ENCODE measurements at regions not wholly inside any gene's neighbourhood (a gene's known extent, or its start where the extent isn't known, plus 50 kb on each side); places are given as distances from the start of the nearest gene placed in this dataset.

- Mint-ChIP-seq H3K4me3 (peak overlapping the region; percentile 49), H3K4me1 (ENCODE audit: low read depth) (peaks cover 86% of the 10 kb centered on the region), H3K9me3 (no peaks in the 10 kb centered on the region), H3K36me3 (ENCODE audit: low read depth) (peaks cover 17% of the 10 kb centered on the region), H3K27me3 (ENCODE audit: insufficient read depth) (no peaks in the 10 kb centered on the region; the same call in 1 of the 2 replicates), H3K27ac (peak overlapping the region; percentile 83)
- TF ChIP-seq CTCF (IDR thresholded peaks at IDR 0.05), result no peak
- peak; percentile 38 for DNase-seq
Observed at GRCh38 chr3:170751899-170752293, 118.1 kb downstream of the RPL22L1 start.

- no peaks in the 10 kb centered on the region; the same call in 1 of the 2 replicates for H3K27me3 Mint-ChIP-seq (ENCODE audit: insufficient read depth)
Observed at GRCh38 chr3:170751083-170751898, 118.7 kb downstream of the RPL22L1 start.

GRCh38 chr3:170750478-170750830, 119.5 kb downstream of the RPL22L1 start:
- no peaks in the 10 kb centered on the region; the same call in 1 of the 2 replicates for H3K27me3 Mint-ChIP-seq (ENCODE audit: insufficient read depth)
- no peak for DNase-seq
- H3K27ac Mint-ChIP-seq, result peak overlapping the region; percentile 83
- H3K4me1 Mint-ChIP-seq (ENCODE audit: low read depth), result peaks cover 97% of the 10 kb centered on the region
- no peak overlapping the region; the same call in 1 of the 2 replicates for H3K4me3 Mint-ChIP-seq
- peaks cover 18% of the 10 kb centered on the region for H3K36me3 Mint-ChIP-seq (ENCODE audit: low read depth)
- no peak for TF ChIP-seq CTCF (IDR thresholded peaks at IDR 0.05)
- no peaks in the 10 kb centered on the region for H3K9me3 Mint-ChIP-seq

More at GRCh38 chr3:170751083-170751898, 118.7 kb downstream of the RPL22L1 start:
- Mint-ChIP-seq H3K4me3 (peak overlapping the region; percentile 49), H3K36me3 (ENCODE audit: low read depth) (peaks cover 18% of the 10 kb centered on the region), H3K27ac (peak overlapping the region; percentile 83), H3K4me1 (ENCODE audit: low read depth) (peaks cover 92% of the 10 kb centered on the region), H3K9me3 (no peaks in the 10 kb centered on the region)
- TF ChIP-seq CTCF (IDR thresholded peaks at IDR 0.05), result no peak
- DNase-seq, result peak; percentile 84

- Mint-ChIP-seq H3K27ac (peak overlapping the region; percentile 83), H3K9me3 (no peaks in the 10 kb centered on the region), H3K4me3 (no peak overlapping the region; the same call in 1 of the 2 replicates), H3K27me3 (ENCODE audit: insufficient read depth) (no peaks in the 10 kb centered on the region; the same call in 1 of the 2 replicates), H3K4me1 (ENCODE audit: low read depth) (peaks cover 97% of the 10 kb centered on the region), H3K36me3 (ENCODE audit: low read depth) (peaks cover 18% of the 10 kb centered on the region)
- DNase-seq, result no peak
- TF ChIP-seq CTCF (IDR thresholded peaks at IDR 0.05), result no peak
Observed at GRCh38 chr3:170749765-170750477, 120.1 kb downstream of the RPL22L1 start.

GRCh38 chr3:170749185-170749584, 120.8 kb downstream of the RPL22L1 start:
- TF ChIP-seq CTCF (IDR thresholded peaks at IDR 0.05), result no peak
- Mint-ChIP-seq H3K27ac (peak overlapping the region; percentile 83), H3K4me3 (no peak overlapping the region), H3K27me3 (ENCODE audit: insufficient read depth) (no peaks in the 10 kb centered on the region; the same call in 1 of the 2 replicates), H3K4me1 (ENCODE audit: low read depth) (peaks cover 97% of the 10 kb centered on the region), H3K36me3 (ENCODE audit: low read depth) (peaks cover 18% of the 10 kb centered on the region), H3K9me3 (no peaks in the 10 kb centered on the region)
- no peak for DNase-seq

Measured in HFFc6 (cell line).